GM19372 (cell line): ENCODE measurements at regions not wholly inside any gene's neighbourhood (a gene's known extent, or its start where the extent isn't known, plus 50 kb on each side); places are given as distances from the start of the nearest gene placed in this dataset.

Source experiments
- ATAC-seq: cut with Tn5 transposase; IDR thresholded peaks from one replicate; pipeline ENCODE4 v1.9.1; 2021; ENCODE audit warnings: mild to moderate bottlenecking, low read depth, moderate library complexity; ENCODE audit not compliant: unreplicated experiment

GRCh38 chr9:107064378-107064777 is 201.4 kb downstream of the ZNF462 start:
- no peak for ATAC-seq

- no peak for ATAC-seq
Measured at GRCh38 chr9:107065549-107065948, 202.6 kb downstream of the ZNF462 start.

- ATAC-seq = no peak
Measured at GRCh38 chr9:107067739-107068416, 204.9 kb downstream of the ZNF462 start.

- no peak for ATAC-seq
Measured at GRCh38 chr9:107068581-107068980, 205.6 kb downstream of the ZNF462 start.

GRCh38 chr9:107070586-107070985 is 207.6 kb downstream of the ZNF462 start:
- no peak for ATAC-seq

GRCh38 chr9:107078061-107078460 is 205.0 kb upstream of the RAD23B start:
- ATAC-seq = no peak

- no peak for ATAC-seq
Measured at GRCh38 chr9:107079589-107079988, 203.5 kb upstream of the RAD23B start.

GRCh38 chr9:107080130-107080529 is 202.9 kb upstream of the RAD23B start:
- ATAC-seq = no peak

- no peak for ATAC-seq
Measured at GRCh38 chr9:107086460-107086859, 196.6 kb upstream of the RAD23B start.

- no peak for ATAC-seq
Measured at GRCh38 chr9:107087222-107087621, 195.9 kb upstream of the RAD23B start.

- ATAC-seq = no peak
Measured at GRCh38 chr9:107090218-107090617, 192.9 kb upstream of the RAD23B start.

- ATAC-seq = no peak
Measured at GRCh38 chr9:107093365-107094060, 189.6 kb upstream of the RAD23B start.

- no peak for ATAC-seq
Measured at GRCh38 chr9:107094370-107094769, 188.7 kb upstream of the RAD23B start.

GRCh38 chr9:107100591-107100990 is 182.5 kb upstream of the RAD23B start:
- ATAC-seq = no peak

- no peak for ATAC-seq
Measured at GRCh38 chr9:107102011-107102410, 181.1 kb upstream of the RAD23B start.

GRCh38 chr9:107103621-107104020 is 179.5 kb upstream of the RAD23B start:
- no peak for ATAC-seq

GRCh38 chr9:107105784-107106183 is 177.3 kb upstream of the RAD23B start:
- ATAC-seq = no peak

- no peak for ATAC-seq
Measured at GRCh38 chr9:107106416-107106815, 176.7 kb upstream of the RAD23B start.

GRCh38 chr9:107108342-107109130 is 174.5 kb upstream of the RAD23B start:
- no peak for ATAC-seq

- ATAC-seq = no peak
Measured at GRCh38 chr9:107109324-107109723, 173.8 kb upstream of the RAD23B start.

- ATAC-seq = no peak
Measured at GRCh38 chr9:107110153-107110552, 172.9 kb upstream of the RAD23B start.
